Activated T-helper 1 cell treated with anti-CD3 and anti-CD28 coated beads, Interleukin-12 subunit alpha, Interleukin-12 subunit beta, Interleukin-2, Interleukin-4 antibody, amounts not matched to agents 30 ng/mL and 10 ng/mL and 1 ng/mL, durations not matched to agents 14 hours and 24 hours and 36 hours (primary cell): ENCODE measurements at regions not wholly inside any gene's neighbourhood (a gene's known extent, or its start where the extent isn't known, plus 50 kb on each side); places are given as distances from the start of the nearest gene placed in this dataset.

Source experiments
- DNase-seq: peaks from one replicate; pipeline ENCODE4 v3.0.0; 2021; ENCODE audit warnings: low spot score
- H3K27ac Mint-ChIP-seq: one replicate; pipeline ENCODE4 v1.8.0; 2021; ENCODE audit warnings: mild to moderate bottlenecking, mixed read lengths
- H3K27me3 Mint-ChIP-seq: one replicate; pipeline ENCODE4 v1.8.0; 2022; ENCODE audit warnings: mild to moderate bottlenecking, moderate library complexity, mixed read lengths; ENCODE audit not compliant: insufficient read depth
- H3K36me3 Mint-ChIP-seq: one replicate; pipeline ENCODE4 v1.8.0; 2021; ENCODE audit warnings: low read depth, mixed read lengths
- H3K4me1 Mint-ChIP-seq: one replicate; pipeline ENCODE4 v1.8.0; 2021; ENCODE audit warnings: low read depth, mixed read lengths
- H3K4me3 Mint-ChIP-seq: one replicate; pipeline ENCODE4 v1.8.0; 2021; ENCODE audit warnings: mild to moderate bottlenecking, moderate library complexity, mixed read lengths
- H3K9me3 Mint-ChIP-seq: one replicate; pipeline ENCODE4 v1.8.0; 2021; ENCODE audit warnings: mixed read lengths
- intact Hi-C: fragments of 100-400 bp; cut with micrococcal nuclease; formaldehyde crosslinking; loops from one replicate; pipeline ENCODE4 v1.15.1; 2024

DNA sequence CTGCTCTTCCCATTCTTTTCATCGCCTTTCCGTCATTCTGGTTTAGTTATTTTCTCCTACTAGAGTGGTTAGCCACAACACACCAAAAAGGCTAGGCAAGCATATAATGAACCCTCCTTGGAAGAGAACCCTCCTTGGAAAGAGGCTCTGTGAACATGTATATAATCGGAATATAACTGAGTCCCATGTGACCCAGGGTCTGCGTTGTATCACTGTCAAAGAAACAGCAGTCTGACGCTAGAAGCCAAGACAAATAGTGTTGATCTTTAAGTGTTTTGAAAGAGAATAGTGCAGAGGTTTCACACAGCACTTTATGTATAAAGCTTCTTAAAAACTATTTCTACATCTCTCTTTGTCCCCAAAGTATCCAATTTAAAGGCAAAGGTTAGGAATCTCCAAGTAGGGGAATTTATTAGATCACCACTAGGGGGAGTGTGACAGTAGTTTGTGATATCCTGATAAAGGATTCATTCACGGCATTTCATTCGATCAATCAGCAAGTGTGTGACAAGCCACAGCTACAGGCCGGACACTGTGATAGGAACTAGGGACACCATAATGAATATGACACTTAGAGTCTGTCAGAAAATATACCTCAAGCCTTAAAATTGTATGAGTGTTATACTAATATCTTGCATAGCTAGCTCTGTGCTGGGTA lies 395.3 kb downstream of the CD109 start:
- Mint-ChIP-seq H3K9me3 (no peaks in the 10 kb centered on the region), H3K27ac (no peak overlapping the region), H3K4me3 (no peak overlapping the region), H3K4me1 (no peaks in the 10 kb centered on the region), H3K27me3 (peaks cover 5% of the 10 kb centered on the region), H3K36me3 (no peaks in the 10 kb centered on the region)
- intact Hi-C loops, result loop anchor here (1.0 to 5.0 kb wide), 2 partner anchors 354 to 1120 kb away; no protein-coding TSS in a partner anchor
- DNase-seq, result no peak

DNA sequence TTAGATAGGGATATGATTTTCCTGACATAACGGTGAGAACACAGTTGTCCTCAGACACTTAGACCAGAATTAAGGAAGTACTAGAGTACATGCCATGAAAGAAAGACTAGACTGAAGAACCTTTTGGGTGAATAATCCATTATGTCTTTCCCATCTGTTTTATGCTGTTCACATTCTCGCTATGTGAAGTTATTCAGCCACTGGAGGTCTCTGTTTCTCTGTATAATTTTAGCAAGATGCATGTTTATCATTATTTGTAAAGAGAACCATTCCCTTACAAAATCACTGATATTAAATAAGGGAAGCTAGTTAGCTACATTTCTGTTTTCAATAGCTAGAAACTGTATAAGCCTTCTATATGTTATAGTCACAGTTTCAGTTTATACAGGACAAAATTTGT lies 391.9 kb downstream of the CD109 start:
- no peak overlapping the region for H3K4me3 Mint-ChIP-seq
- no peak for DNase-seq
- intact Hi-C loops, result no loop called here
- no peaks in the 10 kb centered on the region for H3K36me3 Mint-ChIP-seq
- no peak overlapping the region for H3K27ac Mint-ChIP-seq
- H3K27me3 Mint-ChIP-seq, result peaks cover 2% of the 10 kb centered on the region
- no peaks in the 10 kb centered on the region for H3K9me3 Mint-ChIP-seq
- no peaks in the 10 kb centered on the region for H3K4me1 Mint-ChIP-seq

DNA sequence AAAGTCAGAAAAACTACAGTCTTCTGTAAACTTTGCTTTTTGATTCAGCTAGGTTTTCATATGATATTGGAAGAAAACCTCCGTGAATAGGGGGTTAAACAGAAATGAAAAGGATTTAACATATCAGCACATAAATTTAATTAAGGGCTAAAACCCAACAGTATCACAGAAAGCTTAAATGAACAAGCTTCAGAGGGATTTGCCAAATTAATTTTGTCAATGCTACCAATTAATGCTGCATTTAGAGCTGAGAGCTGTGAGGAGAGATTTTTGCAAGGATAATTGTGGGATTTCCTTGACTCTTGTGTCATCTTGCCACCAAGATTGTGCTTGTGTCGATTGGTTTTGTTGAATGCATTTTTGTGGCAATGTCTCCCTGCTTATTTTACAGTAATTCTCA lies 379.9 kb downstream of the CD109 start:
- H3K27ac Mint-ChIP-seq, result no peak overlapping the region
- no peak for DNase-seq
- H3K9me3 Mint-ChIP-seq, result no peaks in the 10 kb centered on the region
- no peaks in the 10 kb centered on the region for H3K36me3 Mint-ChIP-seq
- intact Hi-C loops, result no loop called here
- no peaks in the 10 kb centered on the region for H3K4me1 Mint-ChIP-seq
- H3K27me3 Mint-ChIP-seq, result no peaks in the 10 kb centered on the region
- H3K4me3 Mint-ChIP-seq, result no peak overlapping the region

- no peaks in the 10 kb centered on the region for H3K4me1 Mint-ChIP-seq
- no peak overlapping the region for H3K27ac Mint-ChIP-seq
- no peaks in the 10 kb centered on the region for H3K36me3 Mint-ChIP-seq
- intact Hi-C loops, result no loop called here
- H3K9me3 Mint-ChIP-seq, result no peaks in the 10 kb centered on the region
- H3K4me3 Mint-ChIP-seq, result no peak overlapping the region
- no peaks in the 10 kb centered on the region for H3K27me3 Mint-ChIP-seq
- no peak for DNase-seq
Measured at GRCh38 chr6:74075323-74075722, 379.3 kb downstream of the CD109 start.

DNA sequence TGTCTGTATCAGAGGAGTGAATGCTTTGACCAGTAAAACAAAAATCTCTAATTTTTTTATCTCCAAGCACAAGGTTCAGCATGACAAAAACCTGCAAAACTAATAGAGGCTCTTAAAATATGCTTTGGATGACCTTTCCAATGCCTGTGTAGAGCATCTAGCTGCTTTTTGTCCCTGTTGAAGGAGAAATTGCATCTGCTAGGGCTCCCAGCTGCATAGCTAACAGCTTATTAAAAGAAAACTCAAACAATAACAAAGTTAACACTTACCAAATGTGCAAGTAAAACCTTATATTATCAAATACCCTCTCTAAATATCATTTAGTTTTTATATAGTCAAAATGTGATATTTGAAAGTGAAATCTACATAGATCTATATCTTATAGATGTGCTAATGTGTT lies 378.6 kb downstream of the CD109 start:
- Mint-ChIP-seq H3K27me3 (no peaks in the 10 kb centered on the region), H3K27ac (no peak overlapping the region), H3K4me1 (no peaks in the 10 kb centered on the region), H3K36me3 (no peaks in the 10 kb centered on the region), H3K4me3 (no peak overlapping the region), H3K9me3 (no peaks in the 10 kb centered on the region)
- intact Hi-C loops, result no loop called here
- no peak for DNase-seq

GRCh38 chr6:74073999-74074398 lies 378.0 kb downstream of the CD109 start:
- Mint-ChIP-seq H3K4me3 (no peak overlapping the region), H3K27ac (no peak overlapping the region), H3K9me3 (no peaks in the 10 kb centered on the region), H3K36me3 (no peaks in the 10 kb centered on the region), H3K27me3 (no peaks in the 10 kb centered on the region), H3K4me1 (no peaks in the 10 kb centered on the region)
- intact Hi-C loops, result no loop called here
- DNase-seq, result no peak

DNA sequence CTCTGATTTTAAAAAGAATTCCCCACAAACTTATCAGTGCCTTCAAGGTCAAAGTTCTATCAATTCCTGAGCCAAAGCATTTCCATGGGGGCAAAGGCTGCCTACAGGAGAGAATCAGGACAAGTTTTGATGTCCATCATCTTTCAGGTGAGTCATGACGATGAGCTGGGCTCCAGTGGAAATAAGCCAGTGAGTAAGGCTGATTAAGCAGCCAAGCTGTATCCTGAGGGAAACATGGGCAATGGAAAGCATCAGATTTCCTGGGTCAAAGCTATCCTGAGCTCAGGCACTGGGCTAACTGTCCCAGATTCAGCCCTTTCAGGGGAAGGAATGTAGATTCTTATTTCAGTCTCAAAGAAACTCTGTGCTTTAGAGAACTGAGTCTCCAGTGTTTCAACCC lies 377.4 kb downstream of the CD109 start:
- Mint-ChIP-seq H3K4me3 (no peak overlapping the region), H3K9me3 (no peaks in the 10 kb centered on the region), H3K27me3 (no peaks in the 10 kb centered on the region), H3K27ac (no peak overlapping the region), H3K36me3 (no peaks in the 10 kb centered on the region), H3K4me1 (no peaks in the 10 kb centered on the region)
- DNase-seq, result no peak
- intact Hi-C loops, result no loop called here

GRCh38 chr6:74071214-74071613 lies 375.2 kb downstream of the CD109 start:
- Mint-ChIP-seq H3K27me3 (no peaks in the 10 kb centered on the region), H3K4me3 (no peak overlapping the region), H3K4me1 (no peaks in the 10 kb centered on the region), H3K9me3 (no peaks in the 10 kb centered on the region), H3K27ac (no peak overlapping the region), H3K36me3 (no peaks in the 10 kb centered on the region)
- intact Hi-C loops, result no loop called here
- no peak for DNase-seq

DNA sequence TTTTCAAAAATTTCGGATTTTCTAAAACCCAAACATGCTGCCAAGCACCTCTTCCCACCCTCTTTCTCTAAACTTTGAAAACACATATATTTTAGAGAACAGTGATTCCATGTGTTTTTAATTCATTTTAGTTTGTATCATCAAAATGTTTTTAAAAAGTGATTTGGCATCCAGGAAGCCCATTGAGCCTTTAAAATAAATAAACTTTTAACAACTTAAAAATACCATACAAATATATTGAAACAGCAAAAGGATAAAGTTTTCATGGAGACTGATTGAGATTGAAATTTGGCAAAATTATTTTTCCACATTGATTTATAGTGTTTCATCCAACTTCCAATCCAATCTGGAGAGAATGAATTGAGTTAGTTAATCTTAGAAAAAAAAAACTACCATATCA lies 374.7 kb downstream of the CD109 start:
- no peak overlapping the region for H3K27ac Mint-ChIP-seq
- no peaks in the 10 kb centered on the region for H3K9me3 Mint-ChIP-seq
- no peaks in the 10 kb centered on the region for H3K27me3 Mint-ChIP-seq
- H3K4me3 Mint-ChIP-seq, result no peak overlapping the region
- H3K36me3 Mint-ChIP-seq, result no peaks in the 10 kb centered on the region
- DNase-seq, result no peak
- intact Hi-C loops, result no loop called here
- no peaks in the 10 kb centered on the region for H3K4me1 Mint-ChIP-seq

DNA sequence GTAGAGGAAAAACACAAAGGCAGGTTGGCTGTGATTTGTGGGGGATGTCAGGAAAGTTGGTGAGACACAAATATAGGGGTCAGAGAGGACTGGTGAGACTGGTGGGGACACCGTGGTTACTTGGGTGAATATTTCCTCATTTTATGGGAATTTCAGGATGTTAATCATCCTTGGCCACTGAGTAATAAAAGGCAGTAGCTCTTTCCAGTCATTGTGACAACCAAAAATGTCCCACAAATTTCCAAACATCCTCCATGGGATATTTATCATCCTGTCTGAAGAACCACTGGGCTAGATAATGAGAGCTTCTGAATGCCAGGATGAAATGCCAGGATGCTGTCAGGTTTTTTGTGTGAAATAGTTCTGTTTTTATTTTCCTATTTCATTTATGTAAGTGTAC lies 374.1 kb downstream of the CD109 start:
- intact Hi-C loops, result no loop called here
- Mint-ChIP-seq H3K9me3 (no peaks in the 10 kb centered on the region), H3K4me3 (no peak overlapping the region), H3K36me3 (no peaks in the 10 kb centered on the region), H3K4me1 (no peaks in the 10 kb centered on the region), H3K27ac (no peak overlapping the region), H3K27me3 (no peaks in the 10 kb centered on the region)
- DNase-seq, result no peak

- no peaks in the 10 kb centered on the region for H3K36me3 Mint-ChIP-seq
- H3K9me3 Mint-ChIP-seq, result no peaks in the 10 kb centered on the region
- no peak for DNase-seq
- H3K27me3 Mint-ChIP-seq, result no peaks in the 10 kb centered on the region
- intact Hi-C loops, result no loop called here
- H3K4me1 Mint-ChIP-seq, result no peaks in the 10 kb centered on the region
- no peak overlapping the region for H3K27ac Mint-ChIP-seq
- H3K4me3 Mint-ChIP-seq, result no peak overlapping the region
Measured at GRCh38 chr6:74069089-74069581, 373.1 kb downstream of the CD109 start.

GRCh38 chr6:74066168-74066871 lies 370.3 kb downstream of the CD109 start:
- Mint-ChIP-seq H3K27ac (no peak overlapping the region), H3K36me3 (no peaks in the 10 kb centered on the region), H3K4me1 (no peaks in the 10 kb centered on the region), H3K9me3 (no peaks in the 10 kb centered on the region), H3K4me3 (no peak overlapping the region), H3K27me3 (no peaks in the 10 kb centered on the region)
- intact Hi-C loops, result no loop called here
- DNase-seq, result no peak

GRCh38 chr6:74065705-74066104 lies 369.7 kb downstream of the CD109 start:
- Mint-ChIP-seq H3K27me3 (no peaks in the 10 kb centered on the region), H3K36me3 (no peaks in the 10 kb centered on the region), H3K9me3 (no peaks in the 10 kb centered on the region), H3K4me1 (no peaks in the 10 kb centered on the region), H3K27ac (no peak overlapping the region), H3K4me3 (no peak overlapping the region)
- DNase-seq, result no peak
- intact Hi-C loops, result no loop called here
